OCI-LY3 (cell line): ENCODE measurements at regions not wholly inside any gene's neighbourhood (a gene's known extent, or its start where the extent isn't known, plus 50 kb on each side); places are given as distances from the start of the nearest gene placed in this dataset.

ENCODE experiments used
- EZH2phosphoT487 ChIP-seq: fragments of 200-600 bp; shearing (Covaris generic); IDR thresholded peaks from 2 replicates; pipeline ENCODE4 v1.6.1; 2018; ENCODE audit warnings: antibody characterized with exemption, mixed run types, low read depth
- TF ChIP-seq, protein P1 (sequence below): fragments of 200-600, 300-600 bp; sonication (generic); IDR thresholded peaks from 2 replicates; pipeline ENCODE4 v1.5.1; 2014; ENCODE audit warnings: antibody characterized with exemption, low read length, low read depth

DNA sequence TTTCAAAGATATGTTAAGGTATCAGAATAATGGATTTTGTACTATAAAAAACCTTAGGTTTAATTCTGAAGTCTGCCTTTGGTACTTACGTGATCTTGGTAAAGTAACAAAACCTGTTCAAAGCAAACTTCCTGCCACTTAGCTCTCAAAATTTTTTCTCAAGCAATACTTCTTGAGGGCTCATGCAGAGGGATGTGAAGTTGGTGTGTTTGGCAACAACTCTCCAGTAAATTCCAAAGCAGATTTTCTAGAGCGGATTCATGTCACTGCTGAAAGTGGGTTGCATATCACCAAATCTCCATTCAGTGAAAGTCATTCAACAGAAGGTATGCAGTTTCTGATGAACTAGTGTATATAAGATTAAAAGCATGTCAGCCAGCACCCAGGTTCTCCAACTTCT is 856.7 kb downstream of the CDH8 start:
- TF ChIP-seq, protein P1, sequence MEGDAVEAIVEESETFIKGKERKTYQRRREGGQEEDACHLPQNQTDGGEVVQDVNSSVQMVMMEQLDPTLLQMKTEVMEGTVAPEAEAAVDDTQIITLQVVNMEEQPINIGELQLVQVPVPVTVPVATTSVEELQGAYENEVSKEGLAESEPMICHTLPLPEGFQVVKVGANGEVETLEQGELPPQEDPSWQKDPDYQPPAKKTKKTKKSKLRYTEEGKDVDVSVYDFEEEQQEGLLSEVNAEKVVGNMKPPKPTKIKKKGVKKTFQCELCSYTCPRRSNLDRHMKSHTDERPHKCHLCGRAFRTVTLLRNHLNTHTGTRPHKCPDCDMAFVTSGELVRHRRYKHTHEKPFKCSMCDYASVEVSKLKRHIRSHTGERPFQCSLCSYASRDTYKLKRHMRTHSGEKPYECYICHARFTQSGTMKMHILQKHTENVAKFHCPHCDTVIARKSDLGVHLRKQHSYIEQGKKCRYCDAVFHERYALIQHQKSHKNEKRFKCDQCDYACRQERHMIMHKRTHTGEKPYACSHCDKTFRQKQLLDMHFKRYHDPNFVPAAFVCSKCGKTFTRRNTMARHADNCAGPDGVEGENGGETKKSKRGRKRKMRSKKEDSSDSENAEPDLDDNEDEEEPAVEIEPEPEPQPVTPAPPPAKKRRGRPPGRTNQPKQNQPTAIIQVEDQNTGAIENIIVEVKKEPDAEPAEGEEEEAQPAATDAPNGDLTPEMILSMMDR, result no peak
- TF ChIP-seq EZH2phosphoT487, result no peak
